ENCODE measurements at regions not wholly inside any gene's neighbourhood (a gene's known extent, or its start where the extent isn't known, plus 50 kb on each side); places are given as distances from the start of the nearest gene placed in this dataset.

- Histone ChIP-seq H3K27ac (ENCODE audit: insufficient read depth, low read length) (no peak overlapping the region), H3K18ac (ENCODE audit: low read depth, low read length) (no peak overlapping the region), H3K14ac (replicated peaks; ENCODE audit: low read depth, low read length) (no peak overlapping the region), H3K36me3 (ENCODE audit: control insufficient read depth, insufficient read depth, low read length) (no peaks in the 10 kb centered on the region), H4K8ac (ENCODE audit: low read depth in 2 of 2, low read length in 2 of 2) (no peak overlapping the region), H3K4me1 (ENCODE audit: control insufficient read depth, insufficient read depth, low read length) (no peaks in the 10 kb centered on the region), H2AFZ (replicated peaks; ENCODE audit: low read length, poor library complexity) (no peak overlapping the region), H4K5ac (ENCODE audit: low read depth, low read length) (no peak overlapping the region), H3K4ac (ENCODE audit: low read depth, low read length) (no peak overlapping the region), H3K4me2 (ENCODE audit: low read depth, low read length) (no peak overlapping the region), H3K9me1 (ENCODE audit: insufficient read depth, low read length) (no peaks in the 10 kb centered on the region), H2AK9ac (replicated peaks; ENCODE audit: low read depth, low read length, poor library complexity) (no peak overlapping the region), H3K56ac (ENCODE audit: extremely low read depth, insufficient read depth, low read length) (no peak overlapping the region), H4K20me1 (ENCODE audit: insufficient read depth, low read length) (no peaks in the 10 kb centered on the region), H3K4me3 (ENCODE audit: insufficient read depth, low read depth, low read length) (no peak overlapping the region), H3K23ac (ENCODE audit: low read depth, low read length) (no peak overlapping the region), H3K9me3 (ENCODE audit: control insufficient read depth, insufficient read depth, low read length) (no peaks in the 10 kb centered on the region), H2BK120ac (ENCODE audit: low read depth, low read length) (no peak overlapping the region), H2BK5ac (ENCODE audit: low read depth, low read length, poor library complexity, severe bottlenecking) (no peak overlapping the region), H2BK20ac (ENCODE audit: low read depth, low read length) (no peak overlapping the region), H3K9ac (ENCODE audit: low read depth, low read length) (no peak overlapping the region), H3K27me3 (ENCODE audit: control insufficient read depth, insufficient read depth, low read length) (no peaks in the 10 kb centered on the region), H4K91ac (ENCODE audit: insufficient read depth, low read depth, low read length) (no peak overlapping the region), H2BK15ac (ENCODE audit: low read depth, low read length) (no peak overlapping the region), H2AK5ac (ENCODE audit: low read depth, low read length) (no peak overlapping the region), H3K79me1 (ENCODE audit: low read depth in 1 of 2, low read length in 2 of 2) (no peaks in the 10 kb centered on the region)
- TF ChIP-seq MAZ (IDR thresholded peaks at IDR 0.05; ENCODE audit: borderline replicate concordance, low read depth, low read length) = no peak
- no peak for TF ChIP-seq NFE2L2 (IDR thresholded peaks at IDR 0.05; ENCODE audit: low read depth, low read length)
- TF ChIP-seq, protein P1, sequence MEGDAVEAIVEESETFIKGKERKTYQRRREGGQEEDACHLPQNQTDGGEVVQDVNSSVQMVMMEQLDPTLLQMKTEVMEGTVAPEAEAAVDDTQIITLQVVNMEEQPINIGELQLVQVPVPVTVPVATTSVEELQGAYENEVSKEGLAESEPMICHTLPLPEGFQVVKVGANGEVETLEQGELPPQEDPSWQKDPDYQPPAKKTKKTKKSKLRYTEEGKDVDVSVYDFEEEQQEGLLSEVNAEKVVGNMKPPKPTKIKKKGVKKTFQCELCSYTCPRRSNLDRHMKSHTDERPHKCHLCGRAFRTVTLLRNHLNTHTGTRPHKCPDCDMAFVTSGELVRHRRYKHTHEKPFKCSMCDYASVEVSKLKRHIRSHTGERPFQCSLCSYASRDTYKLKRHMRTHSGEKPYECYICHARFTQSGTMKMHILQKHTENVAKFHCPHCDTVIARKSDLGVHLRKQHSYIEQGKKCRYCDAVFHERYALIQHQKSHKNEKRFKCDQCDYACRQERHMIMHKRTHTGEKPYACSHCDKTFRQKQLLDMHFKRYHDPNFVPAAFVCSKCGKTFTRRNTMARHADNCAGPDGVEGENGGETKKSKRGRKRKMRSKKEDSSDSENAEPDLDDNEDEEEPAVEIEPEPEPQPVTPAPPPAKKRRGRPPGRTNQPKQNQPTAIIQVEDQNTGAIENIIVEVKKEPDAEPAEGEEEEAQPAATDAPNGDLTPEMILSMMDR (conservative IDR thresholded peaks at IDR 0.05; ENCODE audit: low read depth, low read length) = no peak
- no peak for TF ChIP-seq CEBPB (IDR thresholded peaks at IDR 0.05; ENCODE audit: low read depth, low read length)
- no peak for TF ChIP-seq MXI1 (IDR thresholded peaks at IDR 0.05; ENCODE audit: borderline replicate concordance, low read depth, low read length)
- TF ChIP-seq SMC3 (IDR thresholded peaks at IDR 0.05; ENCODE audit: low read depth, low read length) = no peak
- no peak for TF ChIP-seq BHLHE40 (IDR thresholded peaks at IDR 0.05; ENCODE audit: low read depth, low read length)
- no peak for TF ChIP-seq POLR2A (IDR thresholded peaks at IDR 0.05; ENCODE audit: low read depth, low read length)
- no peak for TF ChIP-seq MAFK (IDR thresholded peaks at IDR 0.05; ENCODE audit: low read depth, low read length)
- TF ChIP-seq, protein P2, sequence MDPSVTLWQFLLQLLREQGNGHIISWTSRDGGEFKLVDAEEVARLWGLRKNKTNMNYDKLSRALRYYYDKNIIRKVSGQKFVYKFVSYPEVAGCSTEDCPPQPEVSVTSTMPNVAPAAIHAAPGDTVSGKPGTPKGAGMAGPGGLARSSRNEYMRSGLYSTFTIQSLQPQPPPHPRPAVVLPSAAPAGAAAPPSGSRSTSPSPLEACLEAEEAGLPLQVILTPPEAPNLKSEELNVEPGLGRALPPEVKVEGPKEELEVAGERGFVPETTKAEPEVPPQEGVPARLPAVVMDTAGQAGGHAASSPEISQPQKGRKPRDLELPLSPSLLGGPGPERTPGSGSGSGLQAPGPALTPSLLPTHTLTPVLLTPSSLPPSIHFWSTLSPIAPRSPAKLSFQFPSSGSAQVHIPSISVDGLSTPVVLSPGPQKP (IDR thresholded peaks at IDR 0.05; ENCODE audit: borderline replicate concordance, low read depth, low read length) = no peak
- no peak for TF ChIP-seq RCOR1 (IDR thresholded peaks at IDR 0.05; ENCODE audit: insufficient replicate concordance, low read length)
- no peak for TF ChIP-seq FOS (IDR thresholded peaks at IDR 0.05; ENCODE audit: low read depth, low read length)
- no peak for TF ChIP-seq RFX5 (IDR thresholded peaks at IDR 0.05; ENCODE audit: low read depth, low read length)
- POLR2A ChIA-PET (ENCODE audit: unreplicated experiment) = no interaction called here
- WGBS, 2 experiments (ENCODE audit: extremely low coverage in 2 of 2, insufficient read length in 1 of 2) = no CpG with 5 or more reads among the region's 6 CpGs
- intact Hi-C loops (cut with micrococcal nuclease) = no loop called here
- DNase-seq (no peak), ATAC-seq (ENCODE audit: low read depth) (no peak)
- no TSS peak for BruUV-seq (replicated peaks)
- dilution Hi-C loops (cut with HindIII; ENCODE audit: low sequenced_read_pairs, unreplicated experiment) = no loop called here
- CTCF ChIA-PET = no interaction called here
- in situ Hi-C loops (cut with MboI; ENCODE audit: low sequenced_read_pairs) = no loop called here
These were observed 312.0 kb downstream of the SAMD5 start for GRCh38 chr6:147820520-147820919.

Data from IMR-90 (cell line).